ENCODE measurements at regions not wholly inside any gene's neighbourhood (a gene's known extent, or its start where the extent isn't known, plus 50 kb on each side); places are given as distances from the start of the nearest gene placed in this dataset.

DNA sequence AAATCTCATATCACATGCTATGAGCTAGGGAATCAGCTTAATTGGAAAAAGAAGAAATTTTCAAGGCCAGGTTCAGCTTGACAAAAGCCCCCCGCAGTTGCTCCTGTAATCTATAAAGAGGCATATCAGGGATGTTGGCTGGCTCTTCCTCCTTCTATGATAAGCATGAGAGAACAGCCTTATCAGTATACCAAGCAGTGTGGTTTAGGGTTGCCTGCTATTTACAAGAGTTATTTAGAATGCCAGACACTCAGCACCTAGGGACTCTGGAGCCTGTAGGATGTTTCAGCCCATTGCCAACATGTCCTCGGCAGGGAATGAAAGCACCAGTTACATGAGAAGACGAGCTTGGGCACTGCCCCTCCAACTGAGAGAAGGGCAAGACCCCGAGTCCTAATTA lies 89.5 kb upstream of the TMPO start (continued):
- TF ChIP-seq, protein P1, sequence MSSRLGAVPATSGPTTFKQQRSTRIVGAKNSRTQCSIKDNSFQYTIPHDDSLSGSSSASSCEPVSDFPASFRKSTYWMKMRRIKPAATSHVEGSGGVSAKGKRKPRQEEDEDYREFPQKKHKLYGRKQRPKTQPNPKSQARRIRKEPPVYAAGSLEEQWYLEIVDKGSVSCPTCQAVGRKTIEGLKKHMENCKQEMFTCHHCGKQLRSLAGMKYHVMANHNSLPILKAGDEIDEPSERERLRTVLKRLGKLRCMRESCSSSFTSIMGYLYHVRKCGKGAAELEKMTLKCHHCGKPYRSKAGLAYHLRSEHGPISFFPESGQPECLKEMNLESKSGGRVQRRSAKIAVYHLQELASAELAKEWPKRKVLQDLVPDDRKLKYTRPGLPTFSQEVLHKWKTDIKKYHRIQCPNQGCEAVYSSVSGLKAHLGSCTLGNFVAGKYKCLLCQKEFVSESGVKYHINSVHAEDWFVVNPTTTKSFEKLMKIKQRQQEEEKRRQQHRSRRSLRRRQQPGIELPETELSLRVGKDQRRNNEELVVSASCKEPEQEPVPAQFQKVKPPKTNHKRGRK (tag; IDR thresholded peaks at IDR 0.05), result no peak
- TF ChIP-seq SMAD1 (IDR thresholded peaks at IDR 0.05; ENCODE audit: low read depth, low read length, partially characterized antibody) (no peak), MTA3 (IDR thresholded peaks at IDR 0.05; ENCODE audit: borderline replicate concordance) (no peak), MITF (IDR thresholded peaks at IDR 0.05) (no peak), ZNF263 (CRISPR knock-in tag; IDR thresholded peaks at IDR 0.05; ENCODE audit: borderline replicate concordance) (no peak), DDX20 (tag; IDR thresholded peaks at IDR 0.05; ENCODE audit: low read depth) (no peak), NONO (IDR thresholded peaks at IDR 0.05; ENCODE audit: low read depth in 2 of 2, low read length in 1 of 2) (no peak), MLLT1 (IDR thresholded peaks at IDR 0.05) (no peak), CC2D1A (IDR thresholded peaks at IDR 0.05) (no peak), NR0B1 (IDR thresholded peaks at IDR 0.05; ENCODE audit: partially characterized antibody) (no peak), EHMT2 (IDR thresholded peaks at IDR 0.05) (no peak), SMARCA4 (IDR thresholded peaks at IDR 0.05) (peak; percentile 46; the same call in 1 of the 2 replicates), HNRNPH1 (optimal IDR thresholded peaks at IDR 0.05; ENCODE audit: low read depth, low read length) (no peak), ZNF133 (CRISPR knock-in tag; IDR thresholded peaks at IDR 0.05) (no peak), ZNF232 (CRISPR knock-in tag; IDR thresholded peaks at IDR 0.05) (no peak), CREB3L1 (IDR thresholded peaks at IDR 0.05; ENCODE audit: borderline replicate concordance, low read depth) (no peak), PHF20 (IDR thresholded peaks at IDR 0.05; ENCODE audit: partially characterized antibody) (no peak), SLC30A9 (CRISPR knock-in tag; IDR thresholded peaks at IDR 0.05) (no peak), EP300 (IDR thresholded peaks at IDR 0.05; ENCODE audit: low read length) (no peak), CBFA2T2 (conservative IDR thresholded peaks at IDR 0.05) (peak; percentile 56)
- TF ChIP-seq, protein P2, sequence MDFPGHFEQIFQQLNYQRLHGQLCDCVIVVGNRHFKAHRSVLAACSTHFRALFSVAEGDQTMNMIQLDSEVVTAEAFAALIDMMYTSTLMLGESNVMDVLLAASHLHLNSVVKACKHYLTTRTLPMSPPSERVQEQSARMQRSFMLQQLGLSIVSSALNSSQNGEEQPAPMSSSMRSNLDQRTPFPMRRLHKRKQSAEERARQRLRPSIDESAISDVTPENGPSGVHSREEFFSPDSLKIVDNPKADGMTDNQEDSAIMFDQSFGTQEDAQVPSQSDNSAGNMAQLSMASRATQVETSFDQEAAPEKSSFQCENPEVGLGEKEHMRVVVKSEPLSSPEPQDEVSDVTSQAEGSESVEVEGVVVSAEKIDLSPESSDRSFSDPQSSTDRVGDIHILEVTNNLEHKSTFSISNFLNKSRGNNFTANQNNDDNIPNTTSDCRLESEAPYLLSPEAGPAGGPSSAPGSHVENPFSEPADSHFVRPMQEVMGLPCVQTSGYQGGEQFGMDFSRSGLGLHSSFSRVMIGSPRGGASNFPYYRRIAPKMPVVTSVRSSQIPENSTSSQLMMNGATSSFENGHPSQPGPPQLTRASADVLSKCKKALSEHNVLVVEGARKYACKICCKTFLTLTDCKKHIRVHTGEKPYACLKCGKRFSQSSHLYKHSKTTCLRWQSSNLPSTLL (IDR thresholded peaks at IDR 0.05), result no peak

Data from K562 (cell line).